ENCODE measurements at regions not wholly inside any gene's neighbourhood (a gene's known extent, or its start where the extent isn't known, plus 50 kb on each side); places are given as distances from the start of the nearest gene placed in this dataset.
A peak's percentile ranks its signal among the peaks of the same experiment; 100 is the strongest.

DNA sequence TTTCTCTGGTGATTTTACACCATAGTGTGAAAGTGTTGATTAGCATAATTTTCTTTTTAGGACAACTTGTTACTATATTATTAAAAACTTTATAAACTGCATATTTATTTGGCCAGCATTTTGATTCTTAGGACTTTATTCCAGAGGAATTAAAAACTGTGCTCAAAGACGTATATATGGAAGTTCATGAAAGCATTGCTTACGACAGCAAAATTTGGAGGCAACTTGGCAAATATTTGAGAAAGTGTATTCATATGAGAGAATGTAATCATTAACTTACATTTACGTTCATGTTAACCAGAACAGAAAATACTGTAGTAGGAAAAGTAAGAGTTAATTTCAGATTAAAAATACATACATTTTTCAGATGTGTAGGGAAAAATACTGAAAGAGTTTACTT lies 203.1 kb downstream of the JCAD start:
- peaks cover 0 to 6% of the 10 kb centered on the region in 2 donors for H3K4me1 ChIP-seq (replicated peaks in 1 of 2)
- H3K36me3 ChIP-seq (replicated peaks in 1 of 2) = no peaks in the 10 kb centered on the region
- no peak for DNase-seq
- 86 to 95% (median 89%) methylated on average over 3 of the region's 3 CpGs for WGBS, 4 donors
- H3K27ac ChIP-seq = no peak overlapping the region
- intact Hi-C loops (cut with DNase I) = no loop called here
- H3K9me3 ChIP-seq (replicated peaks in 1 of 3) = no peaks in the 10 kb centered on the region
- TF ChIP-seq POLR2A (IDR thresholded peaks at IDR 0.05) = no peak
- TF ChIP-seq, protein P1, sequence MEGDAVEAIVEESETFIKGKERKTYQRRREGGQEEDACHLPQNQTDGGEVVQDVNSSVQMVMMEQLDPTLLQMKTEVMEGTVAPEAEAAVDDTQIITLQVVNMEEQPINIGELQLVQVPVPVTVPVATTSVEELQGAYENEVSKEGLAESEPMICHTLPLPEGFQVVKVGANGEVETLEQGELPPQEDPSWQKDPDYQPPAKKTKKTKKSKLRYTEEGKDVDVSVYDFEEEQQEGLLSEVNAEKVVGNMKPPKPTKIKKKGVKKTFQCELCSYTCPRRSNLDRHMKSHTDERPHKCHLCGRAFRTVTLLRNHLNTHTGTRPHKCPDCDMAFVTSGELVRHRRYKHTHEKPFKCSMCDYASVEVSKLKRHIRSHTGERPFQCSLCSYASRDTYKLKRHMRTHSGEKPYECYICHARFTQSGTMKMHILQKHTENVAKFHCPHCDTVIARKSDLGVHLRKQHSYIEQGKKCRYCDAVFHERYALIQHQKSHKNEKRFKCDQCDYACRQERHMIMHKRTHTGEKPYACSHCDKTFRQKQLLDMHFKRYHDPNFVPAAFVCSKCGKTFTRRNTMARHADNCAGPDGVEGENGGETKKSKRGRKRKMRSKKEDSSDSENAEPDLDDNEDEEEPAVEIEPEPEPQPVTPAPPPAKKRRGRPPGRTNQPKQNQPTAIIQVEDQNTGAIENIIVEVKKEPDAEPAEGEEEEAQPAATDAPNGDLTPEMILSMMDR (IDR thresholded peaks at IDR 0.05) = no peak
- H3K27me3 ChIP-seq = no peaks in the 10 kb centered on the region
- H3K4me3 ChIP-seq = no peak overlapping the region

DNA sequence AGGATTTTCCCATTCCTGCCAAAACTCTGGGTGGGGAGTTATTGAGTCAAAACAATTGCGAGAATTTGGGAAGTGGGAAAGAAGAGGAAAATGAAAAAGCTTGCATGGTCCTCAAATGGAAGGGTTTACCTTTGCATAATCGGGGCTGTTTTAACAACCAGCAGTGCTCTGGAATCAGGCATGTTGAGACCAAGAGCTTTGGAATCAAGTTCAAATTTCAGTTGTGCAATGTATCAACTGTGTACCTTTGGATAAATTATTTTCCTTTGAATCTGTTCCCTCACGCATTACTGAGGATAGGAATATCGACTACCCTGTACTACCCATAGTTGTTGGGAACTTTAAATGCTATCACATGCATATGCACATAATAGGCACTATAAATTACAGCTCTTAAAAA lies 205.5 kb downstream of the JCAD start:
- no peak for TF ChIP-seq POLR2A (IDR thresholded peaks at IDR 0.05)
- TF ChIP-seq, protein P1 (IDR thresholded peaks at IDR 0.05) = no peak
- 79 to 89% (median 81%) methylated on average over 4 of the region's 4 CpGs for WGBS, 4 donors
- peaks cover 0 to 6% of the 10 kb centered on the region in 2 donors for H3K4me1 ChIP-seq (replicated peaks in 1 of 2)
- H3K4me3 ChIP-seq = no peak overlapping the region
- no peaks in the 10 kb centered on the region for H3K9me3 ChIP-seq (replicated peaks in 1 of 3)
- no peak for DNase-seq
- H3K36me3 ChIP-seq (replicated peaks in 1 of 2) = no peaks in the 10 kb centered on the region
- no peaks in the 10 kb centered on the region for H3K27me3 ChIP-seq
- intact Hi-C loops (cut with DNase I) = loop anchor here in 1 of 2 donors (5.0 kb wide), 1 partner anchor 117 kb away; no protein-coding TSS in a partner anchor
- H3K27ac ChIP-seq = no peak overlapping the region

DNA sequence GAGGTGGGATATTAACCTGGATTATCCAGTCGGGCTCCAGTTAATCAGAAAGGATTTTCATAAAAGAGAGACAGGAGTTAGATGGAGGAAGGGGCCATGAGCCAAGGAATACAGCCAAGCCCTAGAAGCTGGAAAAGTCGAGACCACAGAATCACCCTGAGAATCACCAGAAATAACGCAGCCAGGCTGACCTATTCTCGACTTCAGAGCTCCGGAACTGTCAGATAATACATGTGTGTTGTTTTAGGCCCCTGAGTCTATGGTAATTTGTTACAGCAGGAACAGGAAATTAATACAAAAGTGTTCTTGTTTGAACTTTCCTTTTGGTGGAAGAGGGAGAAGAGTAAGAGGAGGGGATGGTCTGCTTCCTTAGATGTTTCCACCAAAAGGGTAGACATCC lies 208.1 kb downstream of the JCAD start:
- H3K4me3 ChIP-seq = no peak overlapping the region

DNA sequence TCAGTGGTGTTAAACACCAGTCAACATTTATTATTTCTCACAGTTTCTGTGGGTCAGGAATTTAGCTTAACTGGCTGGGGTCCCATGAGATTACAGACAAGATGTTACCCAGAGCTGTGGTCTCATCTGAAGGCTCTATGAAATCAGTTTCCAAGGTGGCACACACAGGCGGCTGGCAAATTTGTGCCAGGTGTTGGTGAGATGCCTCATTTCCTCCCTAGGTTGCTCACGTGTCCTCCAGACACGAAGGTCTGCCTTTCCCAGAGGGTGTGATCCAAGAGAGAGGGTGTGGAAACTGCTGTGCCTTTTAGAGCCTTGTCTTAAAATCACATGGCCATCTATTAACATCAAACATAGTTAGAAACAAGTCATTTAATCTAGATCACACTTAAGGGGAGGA lies 209.0 kb downstream of the JCAD start:
- H3K27me3 ChIP-seq = no peaks in the 10 kb centered on the region
- H3K9me3 ChIP-seq (replicated peaks in 1 of 3) = no peaks in the 10 kb centered on the region
- no peaks in the 10 kb centered on the region for H3K36me3 ChIP-seq (replicated peaks in 1 of 2)
- DNase-seq = no peak
- intact Hi-C loops (cut with DNase I) = loop anchor here in 1 of 2 donors (5.0 kb wide), 1 partner anchor 113 kb away; no protein-coding TSS in a partner anchor
- peak overlapping the region in 1 of 5 donors; percentile 25 for H3K27ac ChIP-seq
- TF ChIP-seq, protein P1 (IDR thresholded peaks at IDR 0.05) = no peak
- no peak for TF ChIP-seq POLR2A (IDR thresholded peaks at IDR 0.05)
- 69 to 84% (median 74%) methylated on average over 3 of the region's 3 CpGs for WGBS, 4 donors
- no peaks in the 10 kb centered on the region for H3K4me1 ChIP-seq (replicated peaks in 1 of 2)
- H3K4me3 ChIP-seq = no peak overlapping the region

More for the DNA sequence above, 208.1 kb downstream of the JCAD start:
- no peaks in the 10 kb centered on the region for H3K36me3 ChIP-seq (replicated peaks in 1 of 2)
- intact Hi-C loops (cut with DNase I) = loop anchor here in 1 of 2 donors (5.0 kb wide), 1 partner anchor 114 kb away; no protein-coding TSS in a partner anchor
- TF ChIP-seq, protein P1 (IDR thresholded peaks at IDR 0.05) = no peak
- no peak for TF ChIP-seq POLR2A (IDR thresholded peaks at IDR 0.05)
- no peaks in the 10 kb centered on the region for H3K27me3 ChIP-seq
- H3K4me1 ChIP-seq (replicated peaks in 1 of 2) = no peaks in the 10 kb centered on the region
- no peaks in the 10 kb centered on the region for H3K9me3 ChIP-seq (replicated peaks in 1 of 3)
- H3K27ac ChIP-seq = no peak overlapping the region
- no peak for DNase-seq
- WGBS, 4 donors = 54 to 66% (median 60%) methylated on average over 5 of the region's 5 CpGs

Data from adrenal gland (tissue), 9 donors.